ENCODE measurements at regions not wholly inside any gene's neighbourhood (a gene's known extent, or its start where the extent isn't known, plus 50 kb on each side); places are given as distances from the start of the nearest gene placed in this dataset.

GRCh38 chr2:193580176-193580950 lies 1385.6 kb upstream of the TMEFF2 start:
- Mint-ChIP-seq H3K36me3 (no peaks in the 10 kb centered on the region), H3K4me1 (no peaks in the 10 kb centered on the region), H3K4me3 (no peak overlapping the region), H3K27me3 (no peaks in the 10 kb centered on the region), H3K27ac (no peak overlapping the region), H3K9me3 (peaks cover 0 to 8% (median 2%) of the 10 kb centered on the region in 3 donors)
- ChIA-PET POLR2A (no interaction called here), CTCF (no interaction called here)
- H3K4me3 ChIP-seq (ENCODE audit: control insufficient read depth in 1 of 2, extremely low read depth in 1 of 2, low read length in 1 of 2) = no peak overlapping the region
- H3K9me3 ChIP-seq = no peaks in the 10 kb centered on the region
- no peak for DNase-seq
- no peaks in the 10 kb centered on the region for H3K4me1 ChIP-seq (ENCODE audit: control insufficient read depth in 1 of 2, extremely low read depth in 1 of 2, insufficient read depth in 2 of 2, low read length in 2 of 2)
- no peaks in the 10 kb centered on the region for H3K36me3 ChIP-seq (ENCODE audit: control insufficient read depth in 2 of 2, extremely low read depth in 1 of 2, insufficient read depth in 1 of 2, low read length in 1 of 2)
- WGBS (ENCODE audit: insufficient coverage) = 88% methylated on average over 15 of the region's 21 CpGs
- H3K27ac ChIP-seq (ENCODE audit: low read length) = no peak overlapping the region
- ATAC-seq (replicated peaks in 1 of 4) = no peak
- H3K27me3 ChIP-seq (replicated peaks in 1 of 2; ENCODE audit: control insufficient read depth in 2 of 2, extremely low read depth in 1 of 2, insufficient read depth in 2 of 2, low read length in 1 of 2) = no peaks in the 10 kb centered on the region

GRCh38 chr2:193566886-193567285 lies 1372.2 kb upstream of the TMEFF2 start:
- Mint-ChIP-seq H3K27ac (no peak overlapping the region), H3K4me3 (no peak overlapping the region), H3K27me3 (no peaks in the 10 kb centered on the region), H3K4me1 (no peaks in the 10 kb centered on the region), H3K9me3 (peaks cover 0 to 1% (median 0%) of the 10 kb centered on the region in 3 donors), H3K36me3 (no peaks in the 10 kb centered on the region)
- no peak for DNase-seq
- no peaks in the 10 kb centered on the region for H3K9me3 ChIP-seq
- no peak for ATAC-seq (replicated peaks in 1 of 4)
- H3K4me1 ChIP-seq (ENCODE audit: control insufficient read depth in 1 of 2, extremely low read depth in 1 of 2, insufficient read depth in 2 of 2, low read length in 2 of 2) = no peaks in the 10 kb centered on the region
- no peak overlapping the region for H3K4me3 ChIP-seq (ENCODE audit: control insufficient read depth in 1 of 2, extremely low read depth in 1 of 2, low read length in 1 of 2)
- CTCF ChIA-PET = no interaction called here
- 88% methylated on average over 1 of the region's 2 CpGs for WGBS (ENCODE audit: insufficient coverage)
- H3K27ac ChIP-seq (ENCODE audit: low read length) = no peak overlapping the region
- POLR2A ChIA-PET = no interaction called here
- H3K36me3 ChIP-seq (ENCODE audit: control insufficient read depth in 2 of 2, extremely low read depth in 1 of 2, insufficient read depth in 1 of 2, low read length in 1 of 2) = no peaks in the 10 kb centered on the region
- no peaks in the 10 kb centered on the region for H3K27me3 ChIP-seq (replicated peaks in 1 of 2; ENCODE audit: control insufficient read depth in 2 of 2, extremely low read depth in 1 of 2, insufficient read depth in 2 of 2, low read length in 1 of 2)

GRCh38 chr2:193566276-193566675 lies 1371.5 kb upstream of the TMEFF2 start:
- DNase-seq = no peak
- ATAC-seq (replicated peaks in 1 of 4) = no peak
- Histone ChIP-seq H3K27ac (ENCODE audit: low read length) (no peak overlapping the region), H3K4me1 (ENCODE audit: control insufficient read depth in 1 of 2, extremely low read depth in 1 of 2, insufficient read depth in 2 of 2, low read length in 2 of 2) (no peaks in the 10 kb centered on the region), H3K27me3 (replicated peaks in 1 of 2; ENCODE audit: control insufficient read depth in 2 of 2, extremely low read depth in 1 of 2, insufficient read depth in 2 of 2, low read length in 1 of 2) (no peaks in the 10 kb centered on the region), H3K36me3 (ENCODE audit: control insufficient read depth in 2 of 2, extremely low read depth in 1 of 2, insufficient read depth in 1 of 2, low read length in 1 of 2) (no peaks in the 10 kb centered on the region), H3K9me3 (no peaks in the 10 kb centered on the region), H3K4me3 (ENCODE audit: control insufficient read depth in 1 of 2, extremely low read depth in 1 of 2, low read length in 1 of 2) (no peak overlapping the region)
- Mint-ChIP-seq H3K4me1 (no peaks in the 10 kb centered on the region), H3K9me3 (no peaks in the 10 kb centered on the region), H3K27ac (no peak overlapping the region), H3K27me3 (no peaks in the 10 kb centered on the region), H3K36me3 (no peaks in the 10 kb centered on the region), H3K4me3 (no peak overlapping the region)
- 63% methylated on average over 2 of the region's 2 CpGs for WGBS (ENCODE audit: insufficient coverage)
- ChIA-PET POLR2A (no interaction called here), CTCF (no interaction called here)

- no peaks in the 10 kb centered on the region for H3K27me3 ChIP-seq (replicated peaks in 1 of 2; ENCODE audit: control insufficient read depth in 2 of 2, extremely low read depth in 1 of 2, insufficient read depth in 2 of 2, low read length in 1 of 2)
- H3K27ac Mint-ChIP-seq = no peak overlapping the region
- ATAC-seq (replicated peaks in 1 of 4) = no peak
- CTCF ChIA-PET = no interaction called here
- H3K4me1 Mint-ChIP-seq = no peaks in the 10 kb centered on the region
- H3K4me1 ChIP-seq (ENCODE audit: control insufficient read depth in 1 of 2, extremely low read depth in 1 of 2, insufficient read depth in 2 of 2, low read length in 2 of 2) = no peaks in the 10 kb centered on the region
- no peak for DNase-seq
- no peak overlapping the region for H3K27ac ChIP-seq (ENCODE audit: low read length)
- no peaks in the 10 kb centered on the region for H3K27me3 Mint-ChIP-seq
- no peak overlapping the region for H3K4me3 Mint-ChIP-seq
- no peaks in the 10 kb centered on the region for H3K36me3 ChIP-seq (ENCODE audit: control insufficient read depth in 2 of 2, extremely low read depth in 1 of 2, insufficient read depth in 1 of 2, low read length in 1 of 2)
- H3K36me3 Mint-ChIP-seq = no peaks in the 10 kb centered on the region
- H3K9me3 Mint-ChIP-seq = no peaks in the 10 kb centered on the region
- no peak overlapping the region for H3K4me3 ChIP-seq (ENCODE audit: control insufficient read depth in 1 of 2, extremely low read depth in 1 of 2, low read length in 1 of 2)
- POLR2A ChIA-PET = no interaction called here
- H3K9me3 ChIP-seq = no peaks in the 10 kb centered on the region
These were observed 1367.3 kb upstream of the TMEFF2 start for GRCh38 chr2:193562031-193562430.

- no peak for ATAC-seq (replicated peaks in 1 of 4)
- Mint-ChIP-seq H3K4me3 (no peak overlapping the region), H3K36me3 (no peaks in the 10 kb centered on the region), H3K27me3 (no peaks in the 10 kb centered on the region), H3K4me1 (no peaks in the 10 kb centered on the region), H3K27ac (no peak overlapping the region), H3K9me3 (no peaks in the 10 kb centered on the region)
- WGBS (ENCODE audit: insufficient coverage) = 80% methylated on average over 1 of the region's 3 CpGs
- POLR2A ChIA-PET = no interaction called here
- Histone ChIP-seq H3K9me3 (no peaks in the 10 kb centered on the region), H3K27me3 (replicated peaks in 1 of 2; ENCODE audit: control insufficient read depth in 2 of 2, extremely low read depth in 1 of 2, insufficient read depth in 2 of 2, low read length in 1 of 2) (no peaks in the 10 kb centered on the region), H3K27ac (ENCODE audit: low read length) (no peak overlapping the region), H3K4me1 (ENCODE audit: control insufficient read depth in 1 of 2, extremely low read depth in 1 of 2, insufficient read depth in 2 of 2, low read length in 2 of 2) (no peaks in the 10 kb centered on the region), H3K4me3 (ENCODE audit: control insufficient read depth in 1 of 2, extremely low read depth in 1 of 2, low read length in 1 of 2) (no peak overlapping the region), H3K36me3 (ENCODE audit: control insufficient read depth in 2 of 2, extremely low read depth in 1 of 2, insufficient read depth in 1 of 2, low read length in 1 of 2) (no peaks in the 10 kb centered on the region)
- CTCF ChIA-PET = no interaction called here
- DNase-seq = no peak
These were observed 1366.3 kb upstream of the TMEFF2 start for GRCh38 chr2:193561054-193561453.

GRCh38 chr2:193556766-193557470 lies 1362.2 kb upstream of the TMEFF2 start:
- ATAC-seq (replicated peaks in 1 of 4) (no peak), DNase-seq (no peak)
- Histone ChIP-seq H3K4me3 (ENCODE audit: control insufficient read depth in 1 of 2, extremely low read depth in 1 of 2, low read length in 1 of 2) (no peak overlapping the region), H3K9me3 (peaks cover under 1% of the 10 kb centered on the region), H3K27me3 (replicated peaks in 1 of 2; ENCODE audit: control insufficient read depth in 2 of 2, extremely low read depth in 1 of 2, insufficient read depth in 2 of 2, low read length in 1 of 2) (no peaks in the 10 kb centered on the region), H3K4me1 (ENCODE audit: control insufficient read depth in 1 of 2, extremely low read depth in 1 of 2, insufficient read depth in 2 of 2, low read length in 2 of 2) (no peaks in the 10 kb centered on the region), H3K27ac (ENCODE audit: low read length) (no peak overlapping the region), H3K36me3 (ENCODE audit: control insufficient read depth in 2 of 2, extremely low read depth in 1 of 2, insufficient read depth in 1 of 2, low read length in 1 of 2) (no peaks in the 10 kb centered on the region)
- H3K27ac Mint-ChIP-seq = no peak overlapping the region
- no peaks in the 10 kb centered on the region for H3K27me3 Mint-ChIP-seq
- POLR2A ChIA-PET = no interaction called here
- no peaks in the 10 kb centered on the region for H3K36me3 Mint-ChIP-seq
- no peaks in the 10 kb centered on the region for H3K9me3 Mint-ChIP-seq
- no CpG with 5 or more reads among the region's 1 CpG for WGBS (ENCODE audit: insufficient coverage)
- CTCF ChIA-PET = interaction anchor here in 1 of 2 donors (0.6 kb wide), 1 partner anchor 1991 kb away, joined by 5 read pairs; no protein-coding TSS in a partner anchor
- no peaks in the 10 kb centered on the region for H3K4me1 Mint-ChIP-seq
- H3K4me3 Mint-ChIP-seq = no peak overlapping the region

All from T-cell (primary cell).